ENCODE measurements at regions not wholly inside any gene's neighbourhood (a gene's known extent, or its start where the extent isn't known, plus 50 kb on each side); places are given as distances from the start of the nearest gene placed in this dataset.

- TF ChIP-seq EZH2 (IDR thresholded peaks at IDR 0.05; ENCODE audit: borderline replicate concordance, low read depth, low read length, severe bottlenecking) (no peak), CTCF (IDR thresholded peaks at IDR 0.05; ENCODE audit: borderline replicate concordance, extremely low read depth, low read length, poor library complexity, severe bottlenecking) (no peak)
Observed at GRCh38 chr13:48833412-48833811, 142.3 kb upstream of the FNDC3A start.
